HUDEP-2 (cell line): ENCODE measurements at regions not wholly inside any gene's neighbourhood (a gene's known extent, or its start where the extent isn't known, plus 50 kb on each side); places are given as distances from the start of the nearest gene placed in this dataset.

Experiments used
- DNase-seq, 76 experiments: peaks; one replicate each; lab custom pipeline; 2025; ENCODE audit not compliant: unreplicated experiment in 76 of 76; lab: John Stamatoyannopoulos, UW

DNA sequence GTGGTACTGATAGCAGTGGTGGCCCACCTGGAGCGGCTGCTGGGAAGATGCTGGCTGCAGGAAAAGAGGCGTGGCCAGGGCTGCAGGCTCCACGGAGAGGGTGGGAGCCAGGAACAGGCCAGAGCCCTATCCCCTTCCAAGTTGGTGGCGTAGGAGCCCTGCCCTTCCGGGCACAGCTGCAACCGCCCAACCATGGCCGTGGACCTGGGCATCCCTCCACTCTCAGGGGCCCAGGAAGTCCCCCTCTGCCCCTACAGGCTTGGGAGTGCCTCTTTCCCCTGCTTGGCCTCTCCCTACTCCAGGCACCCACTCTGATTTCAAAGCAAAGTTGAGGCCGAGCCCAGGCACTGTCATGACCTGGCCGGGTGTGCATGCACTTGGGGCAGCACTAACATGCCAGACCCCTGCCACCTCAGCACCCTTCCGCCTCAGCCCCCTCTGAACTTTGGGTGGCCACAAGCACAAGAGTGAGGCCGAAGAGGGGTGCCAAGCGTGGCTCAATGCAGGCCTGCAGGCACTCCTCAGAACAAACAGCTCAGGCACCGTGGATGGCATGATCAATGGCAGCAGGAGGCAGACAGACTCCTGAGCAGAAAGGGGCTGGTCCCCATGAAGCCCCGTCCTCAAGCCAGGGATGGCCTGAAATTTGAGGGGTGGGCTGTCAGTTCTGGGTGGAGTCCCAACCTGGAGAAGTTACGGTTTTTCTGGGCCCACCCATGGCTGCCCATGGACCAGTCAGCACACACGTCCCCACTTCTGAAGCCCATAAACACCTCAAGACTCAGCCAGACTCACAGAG, 164.9 kb upstream of the PRNP start:
- DNase-seq: no peak

DNA sequence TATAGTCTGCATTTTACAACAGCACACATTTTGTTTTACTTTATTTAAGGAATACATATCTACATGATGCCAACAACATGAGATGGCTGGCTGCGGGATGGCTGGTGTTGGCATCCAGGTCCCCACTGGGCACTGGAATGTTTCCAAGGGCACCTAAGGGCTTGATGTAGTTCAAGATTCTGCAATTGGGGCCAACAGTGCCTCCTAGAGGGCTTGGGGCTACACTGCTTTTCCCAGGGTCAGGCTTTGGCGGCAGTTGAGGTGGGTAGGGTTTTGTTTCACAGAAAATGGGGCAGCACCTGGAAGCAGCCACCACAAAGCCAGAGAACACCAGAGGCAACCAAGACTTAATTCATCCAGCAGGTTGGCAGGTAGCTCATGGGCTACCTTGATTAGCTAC, 166.7 kb upstream of the PRNP start:
- DNase-seq: peak in 21 of 76 experiments; percentile 2 to 27 (median 7)

DNA sequence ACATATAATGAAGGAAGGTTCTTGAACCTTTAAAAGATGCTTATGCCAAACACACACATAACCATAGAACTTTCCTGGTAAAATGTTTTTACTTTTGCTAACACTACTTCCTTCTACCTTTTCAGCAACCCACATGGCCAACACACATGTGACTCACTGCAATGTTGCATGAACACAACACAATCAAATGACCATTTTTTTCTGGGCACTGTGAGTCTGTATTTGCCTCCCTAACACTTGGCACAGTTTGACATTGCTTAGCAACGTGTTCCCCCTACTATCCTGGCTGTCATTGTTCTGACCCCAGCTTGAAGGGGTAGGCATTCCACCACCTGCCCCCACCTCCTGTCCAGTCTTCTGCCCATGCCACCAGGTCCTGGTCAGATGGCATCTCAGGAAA, 169.4 kb upstream of the PRNP start:
- no peak for DNase-seq

DNA sequence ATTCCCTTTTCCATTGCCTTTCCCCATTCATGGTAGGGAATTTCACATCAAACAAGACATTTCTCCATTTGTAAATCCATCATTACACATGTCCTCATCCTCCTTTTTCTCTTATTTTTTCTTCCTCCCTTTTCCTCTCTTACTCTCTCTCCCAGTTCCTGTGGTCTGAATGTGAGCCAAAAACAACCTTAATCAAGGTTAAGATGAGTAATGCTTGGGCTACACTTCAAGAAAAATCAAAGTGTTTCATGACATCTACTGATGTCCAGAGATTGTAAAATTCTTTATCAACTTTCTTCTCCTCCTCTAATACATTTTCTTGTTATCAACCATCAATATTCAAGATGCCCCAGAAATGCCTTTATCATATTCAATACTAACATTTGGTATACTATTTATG, 172.5 kb upstream of the PRNP start:
- DNase-seq: no peak

DNA sequence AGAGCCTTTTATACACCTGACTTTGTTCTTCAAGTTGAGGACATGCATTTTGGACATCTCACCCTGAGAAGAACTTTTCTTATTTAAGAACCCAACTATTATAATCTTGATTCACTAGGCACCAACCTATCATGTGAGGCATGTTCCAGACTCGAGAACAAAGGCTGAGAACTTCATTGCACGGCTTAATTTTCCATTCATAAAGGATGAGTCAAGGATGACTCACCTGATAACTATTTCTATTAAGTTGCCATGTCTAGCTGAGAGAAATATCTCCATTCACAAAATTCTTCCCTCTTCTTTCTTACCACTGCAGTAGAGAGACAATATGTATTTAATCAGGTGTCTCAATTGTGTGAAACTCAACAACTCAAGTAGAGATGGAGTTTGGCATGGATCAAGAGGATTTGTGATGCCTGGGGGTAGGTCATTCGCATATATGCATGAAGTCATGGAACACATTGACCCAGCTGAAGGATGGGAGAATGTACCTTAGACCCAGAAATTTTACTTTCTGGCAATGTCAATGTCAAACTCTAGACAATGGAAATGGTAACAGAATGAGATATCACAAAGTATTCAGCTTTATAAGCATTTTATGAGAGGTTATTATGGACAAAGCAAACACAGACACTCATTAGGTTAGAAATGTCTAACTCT, 173.2 kb upstream of the PRNP start:
- DNase-seq: no peak

DNA sequence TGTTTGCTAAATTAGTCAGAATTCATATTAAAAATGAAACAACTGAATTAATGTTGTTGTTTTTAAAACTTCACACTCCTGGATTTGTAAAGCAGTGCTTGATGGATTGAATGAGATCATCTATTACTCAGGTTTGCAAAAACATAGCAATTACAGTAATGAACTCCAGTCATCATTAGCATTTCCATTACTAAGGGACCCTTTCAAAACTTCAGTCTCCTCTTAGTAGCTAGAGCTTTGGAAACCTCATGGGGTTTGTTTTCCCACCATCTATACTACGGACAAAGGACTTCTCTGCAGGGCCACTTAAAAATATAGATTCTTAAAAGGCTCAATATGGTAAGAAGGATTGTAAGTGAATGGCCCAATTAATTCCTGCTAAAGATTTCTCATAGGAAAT, 174.5 kb upstream of the PRNP start:
- DNase-seq: no peak

DNA sequence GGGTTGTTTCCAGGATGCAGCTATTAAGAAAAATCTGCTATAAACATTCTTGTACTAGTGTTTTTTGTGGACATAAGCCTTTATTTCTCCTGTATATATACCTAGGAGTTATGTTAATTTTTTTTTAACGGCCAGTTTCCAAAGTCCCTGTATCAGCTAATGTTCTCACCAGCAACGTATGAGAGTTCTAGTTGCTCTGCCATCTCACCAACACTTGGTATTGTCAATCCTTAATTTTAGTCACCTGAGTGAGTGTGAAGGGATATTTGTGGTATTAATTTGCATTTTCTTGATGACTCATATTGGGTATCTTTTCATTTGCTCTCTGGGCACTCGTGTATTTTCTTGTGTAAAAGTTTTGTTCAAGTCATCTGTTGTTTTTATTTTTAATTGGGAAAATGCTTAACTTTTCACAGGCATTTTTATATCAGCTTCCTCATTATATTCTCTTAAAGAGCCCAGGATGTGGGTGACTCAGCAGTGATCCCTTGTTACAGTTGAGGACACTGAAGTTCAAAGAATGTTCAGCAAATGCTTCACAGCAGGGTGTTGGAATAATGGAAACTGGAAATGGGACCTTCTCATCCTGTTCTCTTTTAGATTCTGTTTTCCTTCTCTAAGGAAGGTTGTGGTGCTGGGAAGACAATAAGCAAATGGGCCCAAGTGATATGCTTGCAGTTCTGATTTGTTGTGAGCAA, 176.3 kb upstream of the PRNP start:
- no peak for DNase-seq

DNA sequence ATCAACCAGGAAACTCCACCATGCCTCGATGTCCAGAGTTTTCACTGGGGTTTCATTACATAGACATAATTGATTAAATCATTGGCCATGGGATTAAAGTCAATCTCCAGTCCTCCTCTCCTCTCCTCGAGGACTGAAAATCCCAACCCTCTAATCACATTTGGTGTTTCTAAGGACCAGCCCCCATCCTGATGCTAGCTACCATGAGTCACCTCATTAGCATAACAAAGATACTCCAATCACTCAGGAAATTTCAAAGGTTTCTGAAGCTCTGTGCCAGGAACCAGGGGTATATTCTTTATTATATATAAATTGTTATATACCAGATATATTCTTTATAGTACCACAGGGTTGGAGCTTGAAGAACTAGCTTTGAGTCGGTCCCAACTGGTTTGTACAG, 177.5 kb upstream of the PRNP start:
- no peak for DNase-seq

DNA sequence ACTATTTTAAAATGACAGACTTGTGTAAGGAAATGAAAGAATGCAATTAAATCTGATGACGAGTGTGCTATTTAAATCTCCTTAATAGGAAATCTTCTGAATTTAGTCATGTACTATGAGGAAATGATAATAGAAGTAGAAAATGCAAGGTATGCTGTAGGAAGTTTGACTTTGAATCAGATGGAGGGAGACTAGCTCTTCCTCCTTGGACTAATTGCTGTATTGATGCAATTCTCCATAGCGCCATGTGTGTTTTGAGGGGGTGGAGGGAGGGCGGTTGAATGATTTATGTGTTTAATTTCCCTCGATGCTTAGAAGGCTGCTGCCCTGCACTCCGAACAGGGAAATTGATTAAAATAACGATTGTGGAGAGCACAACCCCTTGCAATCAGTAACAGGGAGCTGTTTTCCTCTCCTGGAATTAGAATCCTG, 179.0 kb upstream of the PRNP start:
- no peak for DNase-seq

DNA sequence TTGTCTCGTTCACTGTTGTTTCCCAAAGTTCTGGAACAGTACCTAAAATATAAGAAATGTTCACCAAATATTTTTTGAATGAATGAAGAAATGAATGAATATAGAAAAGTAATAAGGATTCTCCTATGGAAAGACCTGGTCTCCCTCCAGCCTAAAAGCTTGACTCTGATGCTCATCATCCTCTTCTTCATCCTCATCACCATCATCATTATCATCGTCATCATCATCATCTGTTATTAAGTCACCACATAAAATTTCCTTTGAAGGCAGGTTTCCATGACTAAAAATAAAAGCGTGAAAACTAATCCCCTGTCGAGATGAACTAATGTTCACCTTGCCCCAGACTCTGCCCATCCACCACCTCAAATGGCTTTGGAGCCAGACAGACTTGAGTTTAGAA, 181.4 kb upstream of the PRNP start:
- no peak for DNase-seq

DNA sequence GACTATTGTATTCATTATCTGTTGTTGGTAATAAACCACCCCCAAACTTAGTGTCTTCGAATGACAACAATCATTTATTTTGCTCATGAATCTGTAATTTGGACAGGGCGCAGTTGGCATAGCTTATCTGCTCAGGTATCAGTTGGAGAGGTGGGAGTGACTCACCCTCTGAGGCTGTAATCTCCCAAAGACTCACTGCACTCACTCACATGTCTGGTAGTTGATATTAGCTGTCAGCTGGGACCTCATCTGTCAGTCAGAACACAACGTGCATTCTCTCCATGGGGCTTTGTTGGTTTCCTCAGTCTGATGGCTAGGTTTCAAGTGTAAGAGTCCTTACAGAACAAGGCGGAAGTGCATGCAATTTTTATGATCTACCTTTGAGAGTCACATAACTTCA, 183.5 kb upstream of the PRNP start:
- DNase-seq: peak in 3 of 76 experiments; percentile 2 to 19 (median 3)

DNA sequence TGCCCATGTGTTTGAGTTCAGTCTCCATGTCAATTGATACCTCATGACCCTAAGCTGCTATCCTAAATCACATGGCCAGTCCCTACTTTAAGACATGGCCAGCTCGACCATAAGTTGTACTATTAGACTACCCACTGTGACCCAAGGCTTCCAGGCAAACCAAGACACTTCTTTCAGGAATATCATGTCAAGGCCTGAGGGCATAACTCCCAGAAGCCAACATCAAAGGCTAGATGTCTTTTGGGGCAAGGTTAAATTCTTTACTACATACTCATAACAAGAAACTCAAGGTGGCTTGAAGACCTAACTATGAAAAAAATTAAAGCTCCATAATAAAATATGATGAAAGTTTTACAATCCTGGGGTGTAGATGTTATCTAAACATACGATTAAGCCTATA, 192.9 kb upstream of the PRNP start:
- DNase-seq: no peak

DNA sequence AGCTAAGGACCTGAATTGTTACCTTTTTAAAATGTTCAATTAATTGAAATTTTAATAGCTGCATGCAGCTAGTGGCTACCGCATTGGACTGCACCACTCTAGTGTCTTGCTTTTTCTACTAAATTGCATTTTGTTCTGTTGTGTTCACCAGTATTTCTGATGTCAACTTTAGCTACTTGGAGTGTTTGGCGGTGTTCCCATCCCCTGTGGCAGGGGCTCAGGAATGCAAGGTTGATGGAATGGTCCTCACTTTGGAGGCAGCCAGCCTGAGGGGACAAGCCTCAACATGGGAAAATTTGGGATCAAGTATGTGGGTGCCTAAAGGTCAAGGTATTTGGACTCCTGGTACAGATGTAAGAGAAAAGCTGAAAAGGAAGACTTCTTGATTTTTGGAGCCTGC, 194.6 kb upstream of the PRNP start:
- DNase-seq: no peak

DNA sequence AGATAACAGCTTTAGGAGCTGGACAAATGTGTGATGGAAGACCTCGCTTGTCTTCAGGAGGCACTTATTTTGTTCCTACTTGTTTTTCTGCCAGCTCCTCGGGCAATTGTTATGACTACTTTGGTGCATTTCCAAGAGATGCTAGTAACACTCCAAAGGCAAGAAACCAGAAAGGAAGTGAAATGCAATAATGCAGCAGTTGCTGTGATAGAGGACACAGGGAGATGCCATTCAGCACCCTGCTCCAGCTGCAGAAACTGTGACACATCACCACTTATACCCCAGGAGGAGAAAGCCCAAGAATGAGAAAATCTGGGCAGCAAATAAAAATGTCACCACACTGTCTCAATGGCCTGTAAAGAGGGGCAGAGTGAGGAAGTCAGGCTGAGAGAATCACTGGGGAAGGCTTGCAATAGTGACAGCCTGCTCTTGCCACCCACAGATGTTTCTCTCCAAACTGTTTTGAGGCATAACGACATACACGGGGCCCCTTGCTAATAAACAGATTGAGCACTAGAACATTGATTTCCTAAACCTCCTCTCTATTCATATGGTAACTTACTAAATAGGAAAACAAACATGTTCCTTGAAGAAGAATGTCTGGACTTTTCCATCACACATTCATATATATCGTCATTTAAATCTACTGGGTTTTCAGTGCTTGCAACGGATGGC, 195.5 kb upstream of the PRNP start:
- no peak for DNase-seq

DNA sequence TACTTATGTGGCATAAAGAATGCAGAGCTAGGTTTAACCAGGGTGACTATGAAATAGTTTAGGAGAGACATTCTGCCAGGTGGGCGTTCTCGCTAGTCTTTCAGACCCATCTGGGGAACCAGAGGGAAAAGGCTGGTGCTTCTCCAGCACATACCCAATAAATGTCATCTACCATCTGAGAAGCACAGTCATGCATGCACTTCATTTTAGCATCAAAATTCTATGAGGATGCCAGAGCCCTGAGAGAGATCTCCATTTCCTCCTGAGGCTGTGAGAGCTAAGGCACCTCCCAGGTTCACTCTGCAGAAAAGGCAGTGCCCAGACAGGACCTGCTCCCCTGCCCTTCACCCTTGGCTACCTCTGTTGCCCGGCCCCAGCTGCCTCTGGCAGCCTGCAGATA, 196.2 kb upstream of the PRNP start:
- DNase-seq: no peak

DNA sequence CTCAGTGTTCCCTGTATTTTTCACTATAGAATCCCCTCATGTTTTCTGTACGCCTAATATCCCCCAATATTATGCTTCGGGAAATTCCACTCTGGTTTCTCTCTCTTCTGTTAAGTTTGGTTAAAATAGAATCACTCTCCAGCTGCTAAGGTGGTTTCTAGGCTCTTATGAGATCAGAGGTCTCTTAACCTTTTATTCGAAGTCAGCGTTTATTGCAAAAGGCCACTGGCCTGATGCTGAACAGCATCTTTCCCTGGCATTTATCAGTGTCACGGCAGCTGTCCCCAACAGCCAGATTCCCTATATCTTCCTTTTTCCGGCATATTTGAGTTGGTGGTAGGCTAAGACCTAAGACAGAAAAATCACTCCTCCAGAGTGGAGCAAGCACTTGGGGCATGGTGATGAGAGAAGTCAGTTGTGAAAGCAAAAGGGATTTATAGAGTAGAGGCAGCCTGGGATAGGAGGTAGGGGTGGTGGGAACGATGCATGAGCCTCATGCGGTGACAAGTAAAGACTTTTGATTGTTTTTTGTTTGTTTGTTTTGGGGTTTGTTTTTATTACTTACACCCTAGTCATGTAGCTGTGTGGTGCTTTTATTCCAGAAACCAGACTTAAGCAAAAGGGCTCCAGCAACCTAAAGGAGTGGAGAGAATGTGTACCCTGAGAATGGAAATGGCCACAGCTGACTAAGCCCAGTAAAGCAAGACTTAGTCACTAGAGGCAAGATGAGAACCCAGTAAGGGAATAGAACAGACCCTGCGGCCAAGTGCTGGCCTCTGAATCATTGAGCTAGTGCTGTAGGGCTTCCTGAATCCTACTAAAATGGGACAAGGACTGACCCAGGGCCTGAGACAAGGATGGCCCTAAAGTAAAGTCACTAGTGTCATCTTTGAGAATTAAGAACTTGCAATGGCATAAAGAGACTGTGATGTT, 197.6 kb upstream of the PRNP start:
- no peak for DNase-seq

DNA sequence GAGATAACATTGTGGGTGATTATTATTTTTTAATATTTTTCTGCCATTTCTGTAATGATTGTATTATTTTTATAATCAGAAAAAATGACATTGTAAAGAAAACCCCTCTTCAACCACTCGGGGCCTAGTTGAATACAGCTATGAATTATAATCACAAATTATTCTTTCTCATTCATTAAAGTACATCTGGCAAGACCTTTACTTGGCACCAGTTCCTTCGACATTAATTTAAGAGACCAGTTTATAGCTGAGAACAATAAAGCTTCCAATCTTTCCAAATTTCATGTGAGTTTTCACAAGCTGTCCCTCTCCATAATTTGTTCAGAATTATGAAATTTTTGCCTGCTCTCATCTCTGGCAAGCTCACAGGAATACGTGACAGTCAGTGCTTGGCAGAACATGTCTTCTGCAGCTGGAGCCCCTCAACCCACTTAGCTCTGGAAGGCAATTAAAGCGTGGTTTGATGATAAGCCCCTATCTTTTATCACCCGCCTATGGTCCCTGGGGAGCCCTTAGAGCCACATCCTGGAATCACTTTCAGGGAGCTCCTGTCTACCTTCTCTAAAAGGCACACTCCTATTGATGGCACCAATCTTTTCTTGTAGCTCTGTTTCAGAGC, 201.8 kb upstream of the PRNP start:
- no peak for DNase-seq

DNA sequence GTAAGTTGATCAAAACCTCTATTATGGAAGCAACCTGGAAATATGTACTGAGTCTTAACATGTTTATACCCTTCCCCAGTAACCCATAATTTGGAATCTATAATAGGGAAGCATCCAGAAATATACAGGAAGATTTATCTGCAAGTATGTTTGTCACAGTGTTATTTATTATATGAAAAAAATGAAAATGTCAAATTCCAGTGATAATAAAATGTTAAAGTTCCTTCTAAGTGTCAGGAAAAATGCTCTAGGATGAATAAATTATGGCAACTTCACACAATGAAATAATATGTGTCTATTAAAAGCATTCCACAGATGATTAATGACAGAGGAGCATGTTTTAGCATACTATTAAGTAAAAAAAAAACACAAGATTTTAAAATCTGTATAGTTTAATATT, 202.3 kb upstream of the PRNP start:
- no peak for DNase-seq

DNA sequence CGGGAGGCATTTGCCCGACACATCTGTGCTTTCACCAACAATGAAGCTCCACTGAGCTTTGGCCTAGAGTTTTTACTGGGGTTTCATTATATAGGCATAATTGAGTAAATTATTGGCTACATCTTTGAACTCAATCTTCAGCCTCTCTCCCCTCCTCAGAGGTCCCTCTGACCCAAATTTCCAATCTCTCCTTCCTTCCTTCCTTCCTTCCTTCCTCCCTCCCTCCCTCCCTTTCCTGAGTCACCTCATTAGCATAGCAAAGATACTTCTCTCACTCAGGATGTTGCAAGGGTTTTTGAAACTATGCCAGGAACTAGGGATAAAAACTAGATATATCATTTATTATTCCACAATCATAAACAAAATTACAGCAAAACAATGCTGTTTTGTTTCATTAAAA, 202.8 kb upstream of the PRNP start:
- DNase-seq: no peak

DNA sequence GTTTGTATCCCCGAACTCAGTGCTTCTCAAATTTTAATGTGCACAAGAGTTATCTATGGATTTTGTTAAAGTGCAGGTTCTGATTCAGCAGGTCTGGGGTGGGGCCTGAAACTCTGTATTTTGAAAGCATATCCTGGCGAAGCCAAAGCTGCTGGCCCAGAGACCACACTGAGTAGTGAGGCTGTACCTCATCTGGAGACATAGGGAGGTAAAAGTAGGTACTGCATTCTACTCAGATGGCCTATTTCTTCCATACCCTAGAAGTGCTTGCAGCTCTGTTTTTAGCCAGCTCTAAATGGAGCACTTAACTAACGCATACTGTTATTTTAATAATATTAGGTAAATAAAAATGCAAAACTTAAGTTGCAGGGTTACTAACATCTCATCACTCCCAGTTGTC, 206.2 kb upstream of the PRNP start:
- DNase-seq: no peak
